HL-60/S4 treated with phorbol 12-myristate 13-acetate at 8.2 ng/mL for 4 days and 3 days (cell line): ENCODE measurements at regions not wholly inside any gene's neighbourhood (a gene's known extent, or its start where the extent isn't known, plus 50 kb on each side); places are given as distances from the start of the nearest gene placed in this dataset.

Experiments used
- in situ Hi-C: fragments of 300-500 bp; cut with MboI; formaldehyde crosslinking; loops from 2 replicates; pipeline ENCODE4 v1.15.0; 2022; ENCODE audit warnings: low sequenced_read_pairs

DNA sequence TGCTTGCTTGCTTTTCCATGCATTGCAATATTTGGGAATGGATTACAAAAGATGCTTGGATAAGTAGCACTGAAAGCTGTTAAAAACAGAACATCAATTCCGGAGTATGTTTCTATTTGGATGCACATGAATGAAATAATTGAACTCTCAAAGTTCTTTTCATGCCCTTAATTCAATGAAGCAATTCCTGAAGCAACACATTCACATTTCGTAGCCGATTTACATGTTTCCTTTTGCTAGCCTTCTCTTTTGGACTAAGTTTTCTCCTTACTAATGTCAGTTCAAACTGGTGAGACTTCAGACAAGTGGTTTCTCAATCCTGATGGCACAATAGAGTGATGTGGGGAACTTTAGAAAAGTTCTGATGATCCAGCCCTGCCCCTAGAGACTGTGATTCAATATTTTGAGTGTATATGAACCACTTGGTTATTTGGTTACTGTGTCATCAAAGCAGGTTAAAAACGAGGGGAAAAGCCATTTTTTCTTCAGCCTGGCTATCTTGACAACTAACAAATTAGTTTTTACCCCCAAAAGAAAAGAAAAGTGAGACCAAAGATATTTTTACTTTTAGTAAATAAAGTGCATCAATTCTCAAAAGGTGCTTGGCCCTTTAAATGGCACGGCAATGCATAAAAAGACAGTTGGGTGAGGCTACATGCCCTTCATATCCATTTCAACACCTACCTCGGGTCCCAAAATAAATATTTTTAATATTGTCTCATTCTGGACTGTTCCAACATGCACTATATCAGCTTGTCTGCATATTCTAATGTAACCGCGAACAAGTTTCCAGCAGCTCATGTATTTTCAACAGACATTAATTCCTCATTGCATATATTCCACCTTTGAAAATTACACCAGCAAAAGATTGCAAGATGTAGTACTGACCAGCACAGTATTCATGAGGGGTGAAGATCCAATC lies 90.1 kb upstream of the RPL34 start:
- in situ Hi-C loops: no loop called here

DNA sequence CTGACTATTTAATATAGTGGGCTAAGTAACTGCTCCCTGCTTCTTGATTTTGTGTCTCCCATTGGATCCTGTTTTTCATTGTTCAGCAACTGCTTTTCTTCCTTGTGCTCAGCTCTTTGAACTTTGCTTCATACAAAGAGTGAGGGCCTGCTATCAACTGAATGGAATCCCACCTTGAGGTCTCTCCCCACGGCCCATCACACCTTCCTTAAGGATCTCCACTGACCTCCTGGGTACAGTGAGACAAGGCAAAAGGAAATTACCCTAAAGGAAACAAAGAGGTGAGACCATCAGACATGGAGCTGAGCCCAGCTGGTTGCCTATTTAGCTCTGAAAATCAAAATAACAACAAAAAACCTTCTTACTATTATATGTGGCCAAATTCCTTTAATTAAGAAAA lies 91.3 kb upstream of the RPL34 start:
- in situ Hi-C loops: no loop called here

DNA sequence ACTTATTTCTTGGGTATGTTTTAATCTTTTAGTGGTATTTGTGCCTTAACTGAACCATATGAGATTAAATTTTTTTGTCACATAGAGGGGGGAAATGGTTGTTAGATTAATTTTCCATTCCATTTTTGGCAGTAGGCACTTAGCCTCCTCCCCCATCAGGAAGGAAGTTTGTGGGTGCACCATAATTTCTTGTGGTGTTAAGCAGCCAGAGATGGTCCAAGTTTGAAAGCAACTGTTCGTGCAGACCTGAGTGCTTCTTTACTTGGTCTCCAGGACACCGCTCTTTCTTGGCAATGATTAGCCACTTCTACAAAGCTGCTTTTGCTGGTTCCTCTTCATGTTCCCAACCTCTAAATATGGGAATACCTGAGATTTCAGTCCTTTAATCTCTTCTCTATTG lies 92.7 kb upstream of the RPL34 start:
- in situ Hi-C loops: no loop called here

DNA sequence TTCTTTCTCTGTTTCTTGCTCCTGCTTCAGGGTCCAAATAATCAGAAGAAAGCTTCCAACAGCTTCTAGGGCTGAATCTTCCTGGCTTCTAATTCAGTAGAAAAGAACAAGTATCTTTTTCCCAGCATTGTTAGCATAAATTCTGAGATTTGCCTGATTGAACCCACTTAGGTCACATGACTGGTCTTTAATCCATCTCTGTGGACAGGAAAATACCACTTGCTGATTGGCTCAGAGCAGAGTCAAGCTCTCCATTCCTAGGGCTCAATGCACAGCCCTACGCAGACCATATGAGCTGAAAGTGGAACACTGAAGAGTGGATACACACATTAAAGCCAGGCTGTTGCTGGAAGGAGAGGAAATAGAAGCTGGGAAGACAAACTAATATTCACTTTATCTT lies 99.6 kb upstream of the RPL34 start:
- in situ Hi-C loops: no loop called here

DNA sequence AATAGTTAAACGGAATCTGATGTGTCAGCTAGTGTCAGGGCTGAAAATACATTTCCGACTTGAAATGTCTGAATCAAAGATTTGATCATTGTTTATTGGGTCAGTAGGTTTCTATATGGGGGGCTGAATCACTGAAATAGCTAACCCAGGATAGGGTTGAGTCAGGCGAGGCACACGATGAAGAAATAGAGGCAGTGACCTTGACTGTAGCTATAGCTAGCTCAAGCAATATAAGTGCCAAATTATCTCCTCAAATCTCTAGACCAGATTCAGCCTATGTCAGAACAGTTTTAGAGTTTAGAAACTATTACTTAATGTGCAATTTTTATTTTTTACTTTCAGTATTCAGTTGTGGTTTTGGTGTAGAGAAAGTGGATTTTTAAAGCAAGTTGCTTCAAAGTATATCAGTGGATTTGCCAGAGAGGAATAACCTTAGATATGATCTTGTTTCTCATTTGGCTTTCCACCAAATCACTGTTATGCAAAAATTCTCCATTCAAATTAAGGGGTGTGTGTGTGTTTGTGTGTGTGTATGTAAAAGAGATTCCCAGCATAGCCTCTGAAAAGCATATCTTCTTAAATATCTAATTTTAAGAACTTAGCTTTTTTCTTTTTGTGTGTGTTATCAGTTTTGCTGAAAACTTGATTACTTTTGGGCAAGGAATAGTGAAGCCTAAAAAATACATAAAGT lies 100.3 kb upstream of the RPL34 start:
- in situ Hi-C loops: no loop called here

DNA sequence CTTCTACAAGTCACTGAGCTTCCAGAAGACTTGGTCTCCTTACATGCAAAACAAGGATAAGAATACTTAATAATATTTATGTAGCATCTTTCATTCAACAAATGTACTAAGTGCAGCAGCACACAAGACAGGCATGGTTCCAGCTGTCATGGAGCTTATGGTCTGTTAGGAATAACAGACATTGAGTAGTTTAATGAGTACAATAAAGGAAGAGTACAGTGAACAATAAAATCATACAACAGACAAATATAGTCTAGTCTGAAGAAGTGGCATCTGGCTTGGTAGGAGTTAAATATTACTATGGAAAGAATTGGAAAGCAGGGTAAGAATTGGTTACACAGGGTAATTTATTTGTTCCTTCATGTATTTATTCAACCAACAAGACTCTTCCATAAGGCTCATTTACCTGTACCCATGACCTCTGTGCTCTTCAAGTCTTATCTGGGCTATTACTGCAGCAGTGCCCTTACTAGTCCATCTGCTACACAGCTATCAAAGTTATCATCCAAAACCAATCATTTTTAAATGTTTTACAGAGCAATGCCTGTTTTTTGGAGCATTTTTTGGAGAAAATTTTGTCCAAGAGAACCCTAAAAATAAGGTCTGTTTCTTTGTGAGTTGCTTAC lies 101.1 kb upstream of the RPL34 start:
- in situ Hi-C loops: no loop called here

DNA sequence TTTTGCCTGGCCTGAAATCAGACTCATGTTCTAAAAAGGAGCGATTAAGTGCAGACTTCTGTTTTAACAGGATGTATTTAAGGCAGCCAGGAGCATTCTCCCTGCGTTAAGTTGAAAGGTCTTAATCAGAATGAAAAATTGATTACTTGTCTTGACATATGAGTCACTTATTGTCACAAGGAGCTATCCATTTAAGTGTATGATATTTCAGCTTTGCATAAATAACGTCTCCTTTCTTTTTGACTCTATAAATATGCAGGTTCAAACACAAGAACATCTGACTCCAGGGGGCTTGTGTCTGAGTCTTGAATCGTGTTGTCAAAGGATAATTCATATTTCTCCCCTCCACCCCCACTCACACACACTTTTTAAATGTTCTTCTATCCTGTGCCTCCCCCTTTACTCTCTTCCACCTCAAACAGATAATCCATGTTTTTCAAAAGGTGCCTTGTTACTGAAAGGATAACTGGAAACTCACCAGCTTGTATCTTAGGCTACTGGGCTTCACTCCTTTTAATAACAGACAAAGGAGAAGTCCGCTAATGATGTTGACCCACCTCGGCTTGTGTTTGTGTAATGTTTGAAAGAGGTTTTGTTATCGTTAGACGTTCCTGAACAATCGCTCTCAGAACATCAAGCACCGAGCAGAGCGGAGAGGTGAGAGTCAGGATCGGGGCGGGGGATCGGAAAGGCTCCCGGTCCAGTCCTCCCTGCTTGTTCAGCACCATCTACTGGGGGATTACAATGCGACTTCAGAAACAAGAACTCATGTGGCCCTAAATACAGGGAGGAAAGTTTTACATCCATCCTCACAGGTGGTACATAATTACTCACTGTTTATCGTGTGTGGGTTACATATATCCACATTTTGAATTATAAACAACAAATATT lies 107.5 kb upstream of the RPL34 start:
- in situ Hi-C loops: no loop called here

DNA sequence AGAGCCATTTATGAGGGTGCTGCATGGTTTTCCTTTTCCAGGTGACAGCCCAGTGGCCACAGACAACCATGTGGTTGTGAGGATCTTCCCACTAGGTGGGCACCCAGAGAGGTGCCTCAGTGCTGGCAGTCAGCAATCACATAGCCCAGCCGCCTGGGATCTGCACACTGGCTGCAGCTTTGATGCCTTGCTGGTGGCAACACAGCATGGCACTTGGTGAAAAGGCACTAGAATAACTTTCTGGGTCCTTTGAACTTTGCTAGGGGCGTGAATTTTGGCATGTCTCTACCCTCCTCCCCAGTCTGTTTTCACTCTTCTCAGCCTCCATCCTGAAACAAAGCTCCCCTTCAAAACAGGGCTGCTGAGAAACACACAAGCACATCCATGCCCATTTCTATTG lies 108.8 kb upstream of the RPL34 start:
- in situ Hi-C loops: no loop called here

DNA sequence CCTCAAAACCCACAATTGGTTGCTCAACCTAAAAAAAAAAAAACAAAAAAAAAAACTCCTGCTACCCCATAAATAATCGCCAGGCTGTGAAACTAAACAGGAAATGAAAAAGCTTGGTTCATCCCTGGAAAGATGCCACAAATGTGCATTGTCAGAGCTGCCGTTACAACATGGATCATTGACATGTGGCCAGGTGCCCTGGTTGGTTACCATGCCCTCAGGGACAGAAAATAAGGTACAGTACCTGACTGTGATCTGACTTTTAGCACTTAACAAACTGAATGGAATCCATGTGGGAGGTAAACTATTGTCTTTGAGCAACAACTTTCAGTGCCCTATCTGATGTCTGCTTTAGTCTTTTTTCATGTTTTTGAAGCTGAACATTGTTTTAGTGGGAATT lies 118.0 kb upstream of the RPL34 start:
- in situ Hi-C loops: no loop called here

DNA sequence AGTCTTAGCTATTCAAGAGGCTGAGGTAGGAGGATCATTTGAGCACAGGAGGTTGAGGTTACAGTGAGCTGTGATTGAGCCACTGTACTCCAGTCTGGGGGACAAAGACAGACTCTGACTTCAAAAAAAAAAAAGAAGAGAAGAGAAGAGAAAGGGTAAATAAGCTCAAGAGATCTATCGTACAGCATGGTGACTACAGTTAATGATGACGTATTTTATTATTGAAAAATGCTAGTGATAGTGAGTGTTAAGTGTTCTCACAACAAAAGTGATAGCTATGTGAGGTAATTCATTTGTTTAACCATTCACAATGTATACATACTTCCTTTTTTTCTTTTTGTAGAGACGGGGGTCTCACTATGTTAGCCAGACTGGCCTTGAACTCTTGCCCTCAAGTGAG lies 121.5 kb upstream of the RPL34 start:
- in situ Hi-C loops: no loop called here

DNA sequence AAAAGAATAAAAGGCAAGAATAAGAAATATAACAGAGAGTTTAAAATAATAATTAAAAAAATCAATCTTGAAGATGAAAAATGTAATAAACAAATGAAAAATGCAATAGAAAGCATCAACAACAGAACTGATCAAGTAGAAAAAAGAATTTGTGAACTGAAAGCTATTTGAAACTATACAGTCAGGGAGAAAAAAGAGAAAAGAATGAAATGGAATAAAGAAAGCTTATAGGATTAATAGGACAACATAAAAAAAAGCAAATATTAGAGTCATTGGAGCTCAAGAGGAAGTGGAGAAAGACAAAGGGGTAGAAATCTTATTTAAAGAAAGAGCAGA lies 126.8 kb upstream of the RPL34 start:
- in situ Hi-C loops: no loop called here

DNA sequence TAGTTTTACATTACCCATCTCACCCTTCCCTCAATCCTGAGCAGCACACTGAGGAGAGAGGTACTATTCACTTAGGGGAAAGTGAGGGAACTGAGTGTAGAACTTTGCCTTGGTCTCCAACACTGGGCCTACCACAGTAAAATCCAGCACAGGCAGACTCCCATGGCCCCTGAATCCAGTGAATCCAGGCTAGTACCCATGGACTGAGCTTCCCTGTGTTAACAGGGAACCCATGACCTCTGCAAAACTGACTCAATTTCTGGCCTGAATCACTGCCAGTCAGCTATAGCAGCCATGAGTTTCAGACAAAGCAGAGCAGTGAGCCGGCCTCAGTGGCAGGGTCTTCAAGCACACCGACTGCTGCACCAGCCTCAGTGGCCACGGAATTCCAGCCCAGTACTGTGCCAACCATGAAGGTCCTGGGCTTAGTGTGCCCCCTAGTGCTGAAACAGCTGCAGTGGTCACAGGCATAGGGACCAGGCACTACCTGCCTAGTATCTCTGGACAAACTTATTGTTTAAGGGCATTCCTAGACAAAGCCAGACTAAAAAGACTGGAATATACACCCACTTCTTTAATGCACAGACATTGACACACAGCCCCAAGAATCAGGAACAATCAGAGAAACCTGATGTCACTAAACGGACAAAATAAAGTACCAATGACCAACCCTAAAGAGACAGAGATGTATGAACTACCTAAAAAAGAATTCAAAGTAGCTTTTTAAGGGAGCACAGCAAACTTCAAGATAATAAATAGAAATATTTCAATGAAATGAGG lies 127.4 kb upstream of the RPL34 start:
- in situ Hi-C loops: no loop called here

DNA sequence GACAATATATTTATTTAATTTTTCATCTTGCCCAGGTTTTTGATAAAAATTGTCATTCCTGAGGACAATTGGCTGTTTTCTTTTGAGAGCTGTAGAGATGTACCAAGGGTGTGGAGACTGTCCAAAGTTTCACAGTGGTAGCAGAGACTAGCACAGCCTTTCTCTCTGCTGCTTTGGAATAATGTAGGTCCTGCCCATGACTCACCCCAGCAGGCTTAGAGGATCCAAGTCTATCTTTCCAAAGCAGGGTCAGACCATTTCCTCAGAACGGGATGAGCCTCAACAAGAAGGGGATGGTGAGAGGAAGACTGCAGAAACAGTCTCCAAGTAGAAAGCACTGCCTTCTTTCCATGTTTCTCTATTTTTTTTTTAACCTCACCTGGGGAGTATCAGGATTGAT lies 131.5 kb upstream of the RPL34 start:
- in situ Hi-C loops: no loop called here

DNA sequence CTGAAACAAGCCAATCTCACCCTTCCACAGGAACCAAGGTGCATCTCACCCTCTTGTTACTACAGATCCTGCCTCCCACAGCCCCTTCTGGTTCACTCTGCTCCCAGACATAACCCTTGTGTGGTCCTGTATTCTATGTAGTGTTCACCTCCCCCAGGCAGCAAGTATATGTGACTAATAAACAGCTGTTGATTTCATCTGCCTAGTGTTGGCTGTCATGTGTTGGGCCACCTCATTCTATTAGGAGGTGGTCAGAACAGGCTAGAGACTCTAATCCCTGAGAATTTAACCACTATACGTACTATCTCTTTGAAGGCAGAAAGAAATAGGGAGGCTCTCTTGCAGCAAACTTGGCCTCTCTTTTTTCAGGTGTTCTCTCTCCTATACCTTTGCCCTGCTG lies 134.3 kb upstream of the RPL34 start:
- in situ Hi-C loops: no loop called here

DNA sequence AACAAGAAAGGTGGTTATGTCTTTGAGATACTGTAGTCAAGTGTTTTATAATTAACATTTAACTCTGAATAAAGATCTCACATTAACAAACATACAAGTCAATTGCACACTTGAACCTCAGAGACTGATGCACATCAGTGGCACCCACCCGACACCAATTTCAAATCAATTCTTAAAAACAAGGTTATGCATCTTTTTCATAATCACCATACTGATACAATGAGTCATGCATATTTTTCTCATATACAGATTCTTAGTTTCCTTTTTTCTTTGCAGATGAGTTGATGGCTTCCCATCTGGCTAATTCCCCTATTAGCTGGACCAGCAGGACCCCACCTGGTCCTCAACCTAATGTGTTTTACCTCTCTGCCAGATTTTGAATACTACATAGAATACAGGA lies 136.2 kb upstream of the RPL34 start:
- in situ Hi-C loops: no loop called here

DNA sequence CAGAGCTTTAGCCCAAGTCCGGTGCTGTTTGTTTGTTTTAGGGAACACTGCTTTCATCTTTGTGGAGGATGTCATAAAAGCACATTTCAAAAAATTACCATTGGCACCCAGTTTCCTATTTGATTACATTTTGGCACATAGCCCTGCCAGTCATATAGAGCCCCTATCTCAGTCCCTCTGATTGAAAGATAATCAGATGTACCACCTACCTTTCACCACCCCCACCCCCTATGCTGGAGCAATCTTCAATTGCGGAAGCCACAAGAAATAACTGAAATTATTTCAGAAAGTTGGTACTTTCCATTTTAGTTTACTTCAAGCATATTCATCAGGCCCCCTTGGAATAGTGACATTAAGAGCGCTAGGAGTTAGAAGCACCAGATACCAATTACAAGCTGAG lies 136.7 kb upstream of the RPL34 start:
- in situ Hi-C loops: no loop called here

DNA sequence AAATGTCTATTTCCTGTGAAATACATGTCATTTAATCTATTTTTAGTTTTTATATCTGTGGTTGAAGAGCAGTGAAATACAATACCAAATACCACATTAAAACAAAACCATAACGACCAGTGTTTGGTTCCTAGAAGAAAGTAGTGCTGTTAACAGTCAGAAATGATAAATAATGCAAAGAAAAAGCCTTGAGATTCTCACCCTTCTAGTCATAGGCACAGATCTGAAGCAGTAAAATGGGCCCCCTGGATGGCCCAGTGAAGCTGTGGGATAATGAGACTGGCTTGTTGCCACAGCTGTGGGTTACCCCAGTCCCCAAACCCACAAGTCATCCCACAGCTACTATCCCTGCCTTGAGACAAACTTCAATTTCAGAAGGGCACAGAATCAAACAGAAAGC lies 137.3 kb upstream of the RPL34 start:
- in situ Hi-C loops: no loop called here

DNA sequence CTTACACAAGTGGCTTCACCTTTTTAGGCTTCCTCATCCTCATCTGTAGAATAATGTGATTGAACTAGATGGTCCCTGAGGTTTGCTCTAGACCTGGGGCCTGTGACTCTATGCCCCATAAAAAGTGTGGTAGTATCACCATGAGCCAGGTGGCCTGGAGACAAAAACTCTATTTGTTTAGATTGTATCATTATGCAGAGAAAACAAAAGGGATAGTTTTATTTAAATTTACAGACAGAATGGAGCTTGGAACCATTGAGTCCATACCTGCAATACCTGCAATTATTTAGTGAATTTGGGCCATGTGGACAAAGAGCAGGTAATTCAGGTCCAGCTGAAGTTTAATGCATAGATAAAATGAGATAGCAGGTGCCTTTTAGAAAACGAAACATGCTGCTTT lies 139.5 kb upstream of the RPL34 start:
- in situ Hi-C loops: no loop called here

DNA sequence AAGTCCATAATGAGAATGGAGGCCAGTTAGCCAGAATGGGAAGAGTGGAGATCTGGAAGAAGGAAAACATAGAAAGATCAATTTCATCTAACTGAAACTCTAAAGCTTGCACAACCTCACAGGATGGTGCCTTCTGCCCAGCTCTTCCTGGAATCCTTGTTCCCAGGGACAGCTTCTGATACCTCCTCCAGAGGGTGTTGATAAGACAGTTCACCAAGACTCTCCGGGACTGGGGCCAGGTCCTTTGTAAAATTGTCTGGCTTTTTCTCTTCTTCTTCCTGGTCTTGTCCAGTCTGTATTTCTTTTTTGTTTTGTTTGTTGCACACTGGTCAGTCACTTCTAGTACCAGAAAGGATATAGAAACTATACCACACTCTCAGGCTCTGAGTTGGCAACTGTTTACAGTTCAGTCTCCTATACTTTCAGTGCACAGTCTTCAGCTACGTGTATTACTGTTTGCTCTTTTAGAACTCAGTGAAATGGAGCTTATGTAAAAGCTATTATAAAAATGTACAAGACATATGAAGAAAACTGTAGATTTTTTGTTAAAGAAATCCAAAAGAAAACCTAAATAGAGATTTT lies 142.8 kb upstream of the RPL34 start:
- in situ Hi-C loops: no loop called here

DNA sequence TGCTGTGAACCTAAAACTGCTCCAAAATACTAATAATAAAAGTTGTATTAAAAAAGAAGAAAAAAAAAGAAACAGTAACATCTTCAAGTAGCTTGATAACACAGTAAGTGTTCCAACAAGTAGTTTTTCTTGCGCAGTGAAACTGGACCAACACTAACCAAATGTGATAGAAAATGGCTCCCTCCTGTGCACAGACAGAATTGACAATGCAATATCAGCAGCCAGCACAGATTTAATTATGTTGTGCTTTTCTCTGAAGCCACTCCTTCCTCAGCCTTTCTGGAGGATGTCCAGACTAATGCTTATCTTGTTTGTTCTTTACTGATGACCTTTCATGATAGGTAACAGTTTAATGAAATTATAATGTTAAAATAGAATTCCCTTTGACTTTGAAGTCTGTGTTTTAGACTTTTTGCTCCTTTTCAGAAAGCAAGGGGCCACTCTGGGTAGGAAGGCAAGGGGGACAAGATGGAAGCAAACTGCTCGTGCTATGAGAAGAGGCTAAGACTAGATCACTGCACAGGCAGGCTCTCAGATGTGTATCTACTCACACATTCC lies 147.1 kb upstream of the RPL34 start:
- in situ Hi-C loops: no loop called here
